WTC11 (cell line): ENCODE measurements at regions not wholly inside any gene's neighbourhood (a gene's known extent, or its start where the extent isn't known, plus 50 kb on each side); places are given as distances from the start of the nearest gene placed in this dataset.

Source experiments
- ATF2 ChIP-seq: sonication (generic); formaldehyde crosslinking; IDR thresholded peaks from 2 replicates; pipeline ENCODE4 v1.8.1; 2022; ENCODE audit warnings: low read depth, missing genetic modification reagents, borderline replicate concordance
- CBFB ChIP-seq: sonication (generic); formaldehyde crosslinking; IDR thresholded peaks from 2 replicates; pipeline ENCODE4 v1.8.1; 2022; ENCODE audit warnings: mild to moderate bottlenecking, low read depth, missing genetic modification reagents
- CTCF ChIP-seq: fragments of 200-600 bp; IDR thresholded peaks from 2 replicates; pipeline ENCODE4 v1.8.0; 2022; ENCODE audit warnings: antibody characterized with exemption
- ELF4 ChIP-seq: sonication (generic); formaldehyde crosslinking; IDR thresholded peaks from 2 replicates; pipeline ENCODE4 v1.8.1; 2022; ENCODE audit warnings: low read depth, mild to moderate bottlenecking, moderate library complexity, missing genetic modification reagents
- FOXK1 ChIP-seq: sonication (generic); formaldehyde crosslinking; IDR thresholded peaks from 2 replicates; pipeline ENCODE4 v1.8.0; 2022; ENCODE audit warnings: mild to moderate bottlenecking, moderate library complexity, missing genetic modification reagents
- JAZF1 ChIP-seq: fragments of 250-450 bp; sonication (Bioruptor Pico); IDR thresholded peaks from 2 replicates; pipeline ENCODE4 v1.9.0; 2021; ENCODE audit warnings: moderate library complexity, mild to moderate bottlenecking, inconsistent platforms
- MAX ChIP-seq: sonication (generic); formaldehyde crosslinking; IDR thresholded peaks from 2 replicates; pipeline ENCODE4 v1.8.0; 2022; ENCODE audit warnings: mild to moderate bottlenecking, missing genetic modification reagents
- NR2C2 ChIP-seq: sonication (generic); formaldehyde crosslinking; IDR thresholded peaks from 2 replicates; pipeline ENCODE4 v1.8.0; 2022; ENCODE audit warnings: mild to moderate bottlenecking, missing genetic modification reagents

DNA sequence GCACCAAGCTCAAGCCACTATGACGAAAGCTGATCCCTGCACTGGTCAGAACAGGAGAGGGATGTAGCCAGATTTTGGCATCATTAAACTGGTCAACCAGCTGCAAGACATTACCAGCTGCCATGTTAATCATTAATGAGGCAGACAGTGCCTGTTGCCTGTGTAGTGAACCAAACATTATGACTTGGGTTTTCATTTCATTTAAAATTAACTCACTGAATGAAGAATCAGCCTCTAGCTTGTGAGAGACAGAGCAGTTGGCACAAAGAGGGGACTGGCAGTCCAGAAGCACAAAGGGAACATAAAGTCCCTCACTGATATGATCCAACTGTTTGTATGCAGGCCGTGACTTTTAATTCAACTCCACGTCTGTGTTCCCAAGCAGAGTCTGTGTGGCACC is 318.9 kb downstream of the SEC16B start:
- TF ChIP-seq JAZF1 (CRISPR knock-in tag) (no peak), NR2C2 (no peak), CTCF (no peak), CBFB (no peak), FOXK1 (no peak), ATF2 (CRISPR knock-in tag) (no peak), ELF4 (CRISPR knock-in tag) (no peak), MAX (CRISPR knock-in tag) (no peak)
